GM23338 (cell line): ENCODE measurements at regions not wholly inside any gene's neighbourhood (a gene's known extent, or its start where the extent isn't known, plus 50 kb on each side); places are given as distances from the start of the nearest gene placed in this dataset.
"Not testable (repeated sequence)": the region's sequence is repeated elsewhere in the genome, so short reads cannot be mapped to it uniquely, and the experiment has no call there.

Source experiments
- CREB1 ChIP-seq: fragments of 250-450 bp; sonication (Bioruptor Pico); IDR thresholded peaks from 2 replicates; pipeline ENCODE4 v1.5.0; 2020; ENCODE audit warnings: low read depth, mild to moderate bottlenecking, moderate library complexity
- CTCF ChIP-seq, 2 experiments: fragments of 200-600 bp in 1 of 2; sonication (generic) in 1 of 2; conservative IDR thresholded peaks; 2 replicates each; pipeline versions ENCODE4 v1.5.1 to v1.6.1; 2016 to 2017; ENCODE audit warnings: antibody characterized with exemption in 2 of 2, low read depth in 2 of 2, mild to moderate bottlenecking in 2 of 2, moderate library complexity in 1 of 2
- EZH2 ChIP-seq: fragments of 200-600 bp; sonication (generic); IDR thresholded peaks from one replicate; pipeline ENCODE4 v1.8.0; 2017; ENCODE audit warnings: antibody characterized with exemption, mild to moderate bottlenecking, low read depth; ENCODE audit not compliant: unreplicated experiment
- NANOG ChIP-seq: IDR thresholded peaks from 2 replicates; pipeline ENCODE4 v1.6.1; 2016; ENCODE audit warnings: antibody characterized with exemption, borderline replicate concordance
- POLR2AphosphoS5 ChIP-seq: IDR thresholded peaks from 2 replicates; pipeline ENCODE4 v1.6.1; 2016; ENCODE audit warnings: antibody characterized with exemption, low read depth
- ZNF331 ChIP-seq: fragments of 250-450 bp; sonication (Bioruptor Pico); IDR thresholded peaks from 2 replicates; pipeline ENCODE4 v1.5.0; 2020; ENCODE audit warnings: low read depth, mild to moderate bottlenecking, moderate library complexity
- TF ChIP-seq, protein P1 (sequence below): IDR thresholded peaks from 2 replicates; pipeline ENCODE4 v1.6.1; 2016; ENCODE audit warnings: antibody characterized with exemption

DNA sequence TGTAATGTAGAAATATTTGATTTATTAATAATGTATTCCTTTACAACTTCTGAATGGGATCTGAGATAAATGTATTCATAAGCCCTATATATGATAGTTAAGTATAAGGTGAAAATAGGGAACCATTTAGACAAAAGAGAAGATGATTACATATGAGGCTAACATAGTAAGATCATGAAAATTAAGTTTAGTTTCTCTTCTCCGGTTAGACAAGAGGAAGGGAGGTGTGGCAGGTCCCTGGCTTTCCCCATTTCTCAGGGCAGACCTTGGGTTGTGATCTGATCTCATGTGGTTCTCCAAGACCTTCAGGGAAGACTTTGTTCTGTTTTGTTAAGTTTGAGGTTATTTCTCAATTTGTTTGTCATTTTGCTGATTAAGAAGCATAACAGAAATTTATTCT, 341.3 kb downstream of the CNTNAP3B start:
- not testable (repeated sequence) for TF ChIP-seq POLR2AphosphoS5; CTCF (conservative IDR thresholded peaks at IDR 0.05; ENCODE audit: low read depth in 2 of 2); EZH2; CREB1 (CRISPR knock-in tag); ZNF331; NANOG
- TF ChIP-seq, protein P1, sequence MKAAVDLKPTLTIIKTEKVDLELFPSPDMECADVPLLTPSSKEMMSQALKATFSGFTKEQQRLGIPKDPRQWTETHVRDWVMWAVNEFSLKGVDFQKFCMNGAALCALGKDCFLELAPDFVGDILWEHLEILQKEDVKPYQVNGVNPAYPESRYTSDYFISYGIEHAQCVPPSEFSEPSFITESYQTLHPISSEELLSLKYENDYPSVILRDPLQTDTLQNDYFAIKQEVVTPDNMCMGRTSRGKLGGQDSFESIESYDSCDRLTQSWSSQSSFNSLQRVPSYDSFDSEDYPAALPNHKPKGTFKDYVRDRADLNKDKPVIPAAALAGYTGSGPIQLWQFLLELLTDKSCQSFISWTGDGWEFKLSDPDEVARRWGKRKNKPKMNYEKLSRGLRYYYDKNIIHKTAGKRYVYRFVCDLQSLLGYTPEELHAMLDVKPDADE, result not testable (repeated sequence)
